Omental fat pad (tissue), 3 donors: ENCODE measurements at regions not wholly inside any gene's neighbourhood (a gene's known extent, or its start where the extent isn't known, plus 50 kb on each side); places are given as distances from the start of the nearest gene placed in this dataset.

Source experiments
- ATAC-seq: fragments of 150-250 bp; one replicate; pipeline ENCODE4 v1.9.1; 2016; ENCODE audit warnings: mild to moderate bottlenecking, moderate library complexity; ENCODE audit not compliant: low FRiP score
- DNase-seq: peaks from one replicate; pipeline ENCODE4 v3.0.0-alpha.2; 2019; ENCODE audit warnings: low spot score
- TF ChIP-seq, protein P1 (sequence below), 3 donors: fragments of 450-650 bp; IDR thresholded peaks; one replicate each; pipeline ENCODE4 v1.5.1; 2016 to 2017; ENCODE audit warnings: antibody characterized with exemption in 3 of 3, mild to moderate bottlenecking in 3 of 3, moderate library complexity in 2 of 3

DNA sequence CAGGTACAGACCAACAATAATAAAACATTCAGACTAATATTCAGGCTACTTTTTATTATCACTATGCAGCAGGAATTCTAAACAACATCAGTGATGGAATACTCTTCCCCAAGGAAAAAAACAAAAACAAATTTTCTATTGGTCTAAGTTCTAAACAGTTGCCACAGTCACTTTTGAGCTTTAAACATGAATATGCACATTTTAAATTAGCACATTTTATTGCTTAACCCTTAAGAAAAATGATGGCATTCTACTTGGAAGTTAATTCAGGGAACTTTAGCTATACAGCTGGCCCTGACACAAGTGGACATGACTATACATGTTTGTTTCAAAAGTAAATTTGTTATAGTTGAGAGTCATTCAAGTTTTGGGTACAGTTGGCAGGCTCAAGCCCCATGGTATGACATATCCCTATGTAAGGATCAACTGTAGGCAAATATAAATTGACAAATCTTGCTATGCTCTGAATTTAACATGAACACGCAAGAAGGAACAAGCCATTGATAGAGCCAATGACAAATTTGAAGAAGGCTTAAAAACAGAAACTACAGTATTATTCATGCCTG lies 224.3 kb upstream of the AMIGO2 start:
- ATAC-seq: no peak
- no peak for DNase-seq
- TF ChIP-seq, protein P1, sequence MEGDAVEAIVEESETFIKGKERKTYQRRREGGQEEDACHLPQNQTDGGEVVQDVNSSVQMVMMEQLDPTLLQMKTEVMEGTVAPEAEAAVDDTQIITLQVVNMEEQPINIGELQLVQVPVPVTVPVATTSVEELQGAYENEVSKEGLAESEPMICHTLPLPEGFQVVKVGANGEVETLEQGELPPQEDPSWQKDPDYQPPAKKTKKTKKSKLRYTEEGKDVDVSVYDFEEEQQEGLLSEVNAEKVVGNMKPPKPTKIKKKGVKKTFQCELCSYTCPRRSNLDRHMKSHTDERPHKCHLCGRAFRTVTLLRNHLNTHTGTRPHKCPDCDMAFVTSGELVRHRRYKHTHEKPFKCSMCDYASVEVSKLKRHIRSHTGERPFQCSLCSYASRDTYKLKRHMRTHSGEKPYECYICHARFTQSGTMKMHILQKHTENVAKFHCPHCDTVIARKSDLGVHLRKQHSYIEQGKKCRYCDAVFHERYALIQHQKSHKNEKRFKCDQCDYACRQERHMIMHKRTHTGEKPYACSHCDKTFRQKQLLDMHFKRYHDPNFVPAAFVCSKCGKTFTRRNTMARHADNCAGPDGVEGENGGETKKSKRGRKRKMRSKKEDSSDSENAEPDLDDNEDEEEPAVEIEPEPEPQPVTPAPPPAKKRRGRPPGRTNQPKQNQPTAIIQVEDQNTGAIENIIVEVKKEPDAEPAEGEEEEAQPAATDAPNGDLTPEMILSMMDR (IDR thresholded peaks at IDR 0.05): no peak

DNA sequence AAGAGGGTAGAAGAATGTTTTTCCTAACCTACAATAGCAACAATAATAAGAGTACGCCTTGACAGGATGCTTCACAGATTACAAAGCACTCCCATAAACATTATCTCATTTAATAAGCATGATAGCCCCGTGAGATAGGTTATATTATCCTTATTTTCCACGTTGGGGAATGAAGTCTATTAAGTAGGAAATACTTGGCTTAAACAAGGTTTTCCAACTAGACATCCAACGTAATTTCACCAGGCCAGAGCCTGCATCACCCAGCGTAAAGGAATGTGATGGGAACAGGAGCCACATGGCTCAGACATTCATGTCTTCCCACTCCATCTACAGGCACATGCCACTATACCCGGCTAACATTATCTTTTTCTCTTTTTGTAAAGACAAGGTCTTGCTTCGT lies 223.4 kb upstream of the AMIGO2 start:
- TF ChIP-seq, protein P1 (IDR thresholded peaks at IDR 0.05): no peak
- ATAC-seq (no peak), DNase-seq (no peak)

DNA sequence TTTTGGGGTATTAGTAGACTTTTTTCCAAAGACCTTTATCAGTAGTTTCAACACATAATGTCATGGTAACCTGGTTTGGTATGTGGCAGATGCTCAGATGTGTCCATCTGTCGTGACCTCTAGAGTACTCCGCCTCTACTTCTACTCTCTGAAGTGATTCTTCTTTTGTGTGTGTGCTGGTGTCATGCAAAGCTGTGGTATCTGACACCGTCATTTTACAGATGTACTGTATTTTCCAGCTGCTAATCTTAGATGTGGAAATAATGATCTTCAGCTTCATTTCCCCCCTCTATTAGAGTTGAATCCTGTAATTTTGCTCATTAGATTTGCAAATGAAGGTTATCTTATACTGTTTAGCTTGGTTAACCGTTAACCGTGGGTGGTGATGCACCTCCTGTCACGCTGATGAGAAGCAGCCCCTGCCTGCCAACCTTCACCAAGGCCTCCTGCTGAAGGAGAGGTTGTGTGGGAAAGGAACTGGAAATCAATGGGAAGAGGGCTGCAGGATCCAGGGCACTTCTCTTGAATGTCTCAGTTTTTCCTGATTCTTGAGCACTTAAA lies 222.4 kb upstream of the AMIGO2 start:
- no peak for DNase-seq
- peak; percentile 56 for ATAC-seq
- TF ChIP-seq, protein P1 (IDR thresholded peaks at IDR 0.05): no peak

DNA sequence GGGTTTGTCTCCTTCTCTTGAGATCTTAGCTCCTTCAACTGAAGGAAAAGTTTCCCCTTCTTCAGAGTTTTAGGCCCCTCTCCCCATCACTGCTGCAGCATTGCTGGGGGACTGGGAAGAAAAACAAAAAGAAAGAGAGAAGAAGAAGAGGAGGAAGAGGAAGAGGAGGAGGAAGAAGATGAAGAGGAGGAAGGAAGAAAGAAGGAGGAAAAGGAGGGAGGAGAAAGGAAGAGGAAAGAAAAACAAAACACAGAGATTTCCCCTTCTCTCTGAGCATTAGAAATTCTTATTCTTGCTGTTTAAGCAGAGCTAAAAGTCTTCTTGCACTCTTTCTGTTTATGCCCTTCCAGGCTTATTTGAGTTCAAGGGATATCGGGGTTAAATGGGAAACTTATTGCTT lies 219.8 kb upstream of the AMIGO2 start:
- no peak for ATAC-seq

DNA sequence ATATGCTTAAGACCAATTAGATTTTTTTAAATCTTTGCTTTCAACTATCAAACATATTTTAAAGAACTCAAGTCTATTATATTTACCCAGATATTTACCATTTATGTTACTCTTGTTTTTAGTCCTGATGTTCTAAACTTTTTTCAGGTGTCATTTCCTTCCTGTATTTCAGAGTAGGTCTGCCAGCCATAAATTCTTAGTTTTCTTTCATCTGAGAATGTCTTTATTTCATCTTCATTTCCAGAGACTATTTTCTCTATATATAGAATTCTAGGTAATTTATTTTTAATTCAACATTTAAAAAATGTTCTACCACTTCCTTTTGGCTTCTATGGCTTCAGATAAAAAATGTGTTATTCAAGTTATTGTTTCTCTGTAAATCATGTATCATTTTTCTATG lies 218.2 kb upstream of the AMIGO2 start:
- TF ChIP-seq, protein P1 (IDR thresholded peaks at IDR 0.05): no peak
- no peak for ATAC-seq
- no peak for DNase-seq

More for the DNA sequence above, 219.8 kb upstream of the AMIGO2 start:
- no peak for DNase-seq
- TF ChIP-seq, protein P1 (IDR thresholded peaks at IDR 0.05): no peak

DNA sequence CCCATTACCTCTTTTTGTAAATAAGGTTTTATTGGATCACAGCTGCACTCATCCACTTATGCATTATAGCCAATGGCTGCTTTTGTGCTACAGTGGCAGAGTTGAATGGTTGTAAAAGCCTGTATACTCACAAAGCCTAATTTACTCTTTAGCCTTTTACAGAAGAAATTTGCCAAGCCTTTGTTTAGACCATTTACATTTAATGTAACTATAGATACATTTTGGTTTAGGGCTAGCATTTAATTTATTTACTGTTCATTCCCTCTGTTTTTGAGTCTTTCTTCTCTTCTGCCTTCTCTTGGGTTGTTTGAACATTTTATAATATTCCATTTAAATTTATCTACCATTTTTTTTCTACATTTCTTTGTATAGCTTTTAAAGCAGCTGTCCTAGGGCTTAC lies 217.1 kb upstream of the AMIGO2 start:
- TF ChIP-seq, protein P1 (IDR thresholded peaks at IDR 0.05): no peak
- no peak for ATAC-seq

DNA sequence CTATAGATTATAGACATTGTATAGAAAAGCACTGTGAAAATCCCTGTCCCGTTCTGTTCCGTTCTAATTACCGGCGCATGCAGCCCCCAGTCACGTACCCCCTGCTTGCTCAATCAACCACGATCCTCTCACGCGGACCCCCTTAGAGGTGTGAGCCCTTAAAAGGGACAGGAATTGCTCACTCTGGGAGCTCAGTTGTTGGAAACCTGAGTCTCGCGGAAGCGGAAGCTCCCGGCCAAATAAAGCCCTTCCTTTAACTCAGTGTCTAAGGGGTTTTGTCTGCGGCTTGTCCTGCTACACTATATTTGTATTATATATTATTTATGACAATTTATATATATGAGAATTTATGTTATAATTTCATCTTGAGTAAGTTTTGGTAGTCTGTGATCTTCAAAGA lies 213.6 kb upstream of the AMIGO2 start:
- no peak for DNase-seq
- no peak for ATAC-seq
- TF ChIP-seq, protein P1 (IDR thresholded peaks at IDR 0.05): no peak

More for the DNA sequence above, 217.1 kb upstream of the AMIGO2 start:
- DNase-seq: no peak
